ENCODE measurements at regions not wholly inside any gene's neighbourhood (a gene's known extent, or its start where the extent isn't known, plus 50 kb on each side); places are given as distances from the start of the nearest gene placed in this dataset.

- no peaks in the 10 kb centered on the region for H3K9me3 ChIP-seq
- no peak for DNase-seq
- H3K4me1 ChIP-seq, result no peaks in the 10 kb centered on the region; the same call in 1 of the 2 replicates
- no peaks in the 10 kb centered on the region for H3K36me3 ChIP-seq
- TF ChIP-seq CTCF (IDR thresholded peaks at IDR 0.05; ENCODE audit: low read depth, low read length), result no peak
- no peaks in the 10 kb centered on the region for H3K27me3 ChIP-seq
- no peak overlapping the region for H3K4me3 ChIP-seq (ENCODE audit: low read depth, low read length)
Measured at GRCh38 chrX:117707948-117708743, 408.5 kb downstream of the KLHL13 start.

GRCh38 chrX:117701050-117701449, 415.6 kb downstream of the KLHL13 start:
- no peaks in the 10 kb centered on the region for H3K36me3 ChIP-seq
- DNase-seq, result no peak

GRCh38 chrX:117689956-117690355, 426.7 kb downstream of the KLHL13 start:
- Histone ChIP-seq H3K9me3 (no peaks in the 10 kb centered on the region), H3K4me3 (ENCODE audit: low read depth, low read length) (no peak overlapping the region), H3K27me3 (no peaks in the 10 kb centered on the region), H3K36me3 (no peaks in the 10 kb centered on the region), H3K4me1 (no peaks in the 10 kb centered on the region)
- no peak for TF ChIP-seq CTCF (IDR thresholded peaks at IDR 0.05; ENCODE audit: low read depth, low read length)
- DNase-seq, result no peak

More at GRCh38 chrX:117701050-117701449, 415.6 kb downstream of the KLHL13 start:
- H3K4me3 ChIP-seq (ENCODE audit: low read depth, low read length), result no peak overlapping the region
- TF ChIP-seq CTCF (IDR thresholded peaks at IDR 0.05; ENCODE audit: low read depth, low read length), result no peak
- no peaks in the 10 kb centered on the region for H3K27me3 ChIP-seq
- H3K9me3 ChIP-seq, result no peaks in the 10 kb centered on the region
- H3K4me1 ChIP-seq, result no peaks in the 10 kb centered on the region

- H3K4me1 ChIP-seq, result no peaks in the 10 kb centered on the region
- no peaks in the 10 kb centered on the region for H3K27me3 ChIP-seq
- H3K9me3 ChIP-seq, result no peaks in the 10 kb centered on the region
- H3K36me3 ChIP-seq, result no peaks in the 10 kb centered on the region
- no peak overlapping the region for H3K4me3 ChIP-seq (ENCODE audit: low read depth, low read length)
- no peak for DNase-seq
- no peak for TF ChIP-seq CTCF (IDR thresholded peaks at IDR 0.05; ENCODE audit: low read depth, low read length)
Measured at GRCh38 chrX:117680286-117680685, 436.3 kb downstream of the KLHL13 start.

GRCh38 chrX:117653396-117653795, 463.2 kb downstream of the KLHL13 start:
- Histone ChIP-seq H3K9me3 (no peaks in the 10 kb centered on the region), H3K4me1 (no peaks in the 10 kb centered on the region), H3K36me3 (no peaks in the 10 kb centered on the region), H3K4me3 (ENCODE audit: low read depth, low read length) (no peak overlapping the region), H3K27me3 (no peaks in the 10 kb centered on the region)
- TF ChIP-seq CTCF (IDR thresholded peaks at IDR 0.05; ENCODE audit: low read depth, low read length), result no peak
- no peak for DNase-seq

- Histone ChIP-seq H3K4me1 (no peaks in the 10 kb centered on the region), H3K36me3 (no peaks in the 10 kb centered on the region), H3K4me3 (ENCODE audit: low read depth, low read length) (no peak overlapping the region), H3K9me3 (no peaks in the 10 kb centered on the region), H3K27me3 (no peaks in the 10 kb centered on the region)
- TF ChIP-seq CTCF (IDR thresholded peaks at IDR 0.05; ENCODE audit: low read depth, low read length), result peak; percentile 46
- peak; percentile 37 for DNase-seq
Measured at GRCh38 chrX:117645639-117646038, 471.0 kb downstream of the KLHL13 start.

All from BE2C (cell line).